ENCODE measurements at regions not wholly inside any gene's neighbourhood (a gene's known extent, or its start where the extent isn't known, plus 50 kb on each side); places are given as distances from the start of the nearest gene placed in this dataset.
"Not testable (repeated sequence)": the region's sequence is repeated elsewhere in the genome, so short reads cannot be mapped to it uniquely, and the experiment has no call there.

DNA sequence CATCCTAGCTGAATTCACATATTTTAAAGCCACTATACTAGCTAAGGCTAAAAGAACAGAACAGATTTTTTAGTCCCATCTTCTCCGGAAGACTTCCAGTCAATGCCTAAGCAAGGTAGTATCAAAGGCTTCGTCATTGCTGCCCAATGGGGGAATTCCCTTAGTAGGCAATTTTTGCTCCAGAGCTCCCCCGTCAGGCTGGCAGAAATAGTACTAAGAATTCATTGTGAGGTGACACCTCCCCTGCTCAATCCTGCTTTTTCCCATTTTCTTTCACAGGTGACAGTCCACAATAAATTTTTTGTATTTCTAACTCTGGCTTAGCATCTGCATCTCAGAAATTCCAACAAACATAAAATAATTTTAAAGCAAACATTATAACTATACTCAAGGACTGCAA, 52.8 kb upstream of the SRSF6 start (continued):
- TF ChIP-seq PPARG (CRISPR knock-in tag; conservative IDR thresholded peaks at IDR 0.05) (no peak), ZFP37 (CRISPR knock-in tag; IDR thresholded peaks at IDR 0.05; ENCODE audit: borderline replicate concordance) (no peak), SP1 (IDR thresholded peaks at IDR 0.05) (no peak), SP1 (CRISPR knock-in tag; IDR thresholded peaks at IDR 0.05) (no peak), ZNF678 (CRISPR knock-in tag; IDR thresholded peaks at IDR 0.05) (no peak), ZNF570 (CRISPR knock-in tag; IDR thresholded peaks at IDR 0.05; ENCODE audit: borderline replicate concordance) (no peak)
- TF ChIP-seq, protein P1, sequence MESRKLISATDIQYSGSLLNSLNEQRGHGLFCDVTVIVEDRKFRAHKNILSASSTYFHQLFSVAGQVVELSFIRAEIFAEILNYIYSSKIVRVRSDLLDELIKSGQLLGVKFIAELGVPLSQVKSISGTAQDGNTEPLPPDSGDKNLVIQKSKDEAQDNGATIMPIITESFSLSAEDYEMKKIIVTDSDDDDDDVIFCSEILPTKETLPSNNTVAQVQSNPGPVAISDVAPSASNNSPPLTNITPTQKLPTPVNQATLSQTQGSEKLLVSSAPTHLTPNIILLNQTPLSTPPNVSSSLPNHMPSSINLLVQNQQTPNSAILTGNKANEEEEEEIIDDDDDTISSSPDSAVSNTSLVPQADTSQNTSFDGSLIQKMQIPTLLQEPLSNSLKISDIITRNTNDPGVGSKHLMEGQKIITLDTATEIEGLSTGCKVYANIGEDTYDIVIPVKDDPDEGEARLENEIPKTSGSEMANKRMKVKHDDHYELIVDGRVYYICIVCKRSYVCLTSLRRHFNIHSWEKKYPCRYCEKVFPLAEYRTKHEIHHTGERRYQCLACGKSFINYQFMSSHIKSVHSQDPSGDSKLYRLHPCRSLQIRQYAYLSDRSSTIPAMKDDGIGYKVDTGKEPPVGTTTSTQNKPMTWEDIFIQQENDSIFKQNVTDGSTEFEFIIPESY (CRISPR knock-in tag; IDR thresholded peaks at IDR 0.05) = no peak

DNA sequence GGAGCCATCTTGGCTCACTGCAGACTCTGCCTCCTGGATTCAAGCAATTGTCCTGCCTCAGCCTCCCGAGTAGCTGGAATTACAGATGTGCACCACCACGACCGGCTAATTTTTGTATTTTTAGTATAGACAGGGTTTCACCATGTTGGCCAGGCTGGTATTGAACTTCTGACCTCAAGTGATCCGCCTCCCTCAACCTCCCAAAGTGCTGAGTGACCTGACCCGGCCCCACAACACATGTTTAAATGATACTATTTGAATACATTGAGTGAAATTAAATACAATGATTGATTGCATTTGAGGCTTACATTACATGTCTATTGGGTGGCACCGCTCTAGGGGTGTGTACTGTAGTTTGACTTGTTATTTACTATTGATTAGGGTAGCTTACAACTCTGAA, 56.8 kb upstream of the SRSF6 start:
- intact Hi-C loops (cut with micrococcal nuclease; ENCODE audit: unreplicated experiment); H3K9me3 ChIP-seq (ENCODE audit: low read length); BruUV-seq (replicated peaks); H3K36me3 ChIP-seq (replicated peaks in 1 of 2; ENCODE audit: control insufficient read depth in 1 of 2, insufficient read depth in 2 of 2, low read length in 2 of 2); H4K20me1 ChIP-seq (ENCODE audit: insufficient read depth, low read length); ATAC-seq; H3K4me2 ChIP-seq (ENCODE audit: low read depth, low read length); FAIRE-seq; H3K27ac ChIP-seq (ENCODE audit: extremely low read length, insufficient read depth, low read length); H3K4me3 ChIP-seq (replicated peaks in 1 of 3; ENCODE audit: insufficient read depth in 1 of 3, low read depth in 2 of 3, low read length in 3 of 3); H3K79me2 ChIP-seq (ENCODE audit: insufficient read depth, low read length); H3K9ac ChIP-seq (ENCODE audit: insufficient read depth, low read depth, low read length); H3K4me1 ChIP-seq (ENCODE audit: insufficient read depth, low read length); DNase-seq (ENCODE audit: low spot score); POLR2A ChIA-PET; CTCF ChIA-PET (ENCODE audit: low intra/inter-chr PET ratio, low total read pairs); H3K27me3 ChIP-seq (ENCODE audit: control insufficient read depth in 1 of 2, insufficient read depth in 2 of 2, low read length in 2 of 2); H2AFZ ChIP-seq (ENCODE audit: low read length): not testable (repeated sequence)
- TF ChIP-seq NFE2L2 (IDR thresholded peaks at IDR 0.05; ENCODE audit: low read length) = 0 out of 2 replicates have a peak, but pooled peaks have one; percentile 12
- in situ Hi-C loops (cut with HindIII; ENCODE audit: extremely low pct_ligation_motif_present, low pct_unique_long_range_greater_than_20kb) = loop anchor here (10.0 kb wide), 1 partner anchor 1446 kb away; no protein-coding TSS in a partner anchor
- WGBS (ENCODE audit: low lambda C conversion rate) = 12% methylated on average over 6 of the region's 6 CpGs

All from HepG2 (cell line).